ENCODE measurements at regions not wholly inside any gene's neighbourhood (a gene's known extent, or its start where the extent isn't known, plus 50 kb on each side); places are given as distances from the start of the nearest gene placed in this dataset.

DNA sequence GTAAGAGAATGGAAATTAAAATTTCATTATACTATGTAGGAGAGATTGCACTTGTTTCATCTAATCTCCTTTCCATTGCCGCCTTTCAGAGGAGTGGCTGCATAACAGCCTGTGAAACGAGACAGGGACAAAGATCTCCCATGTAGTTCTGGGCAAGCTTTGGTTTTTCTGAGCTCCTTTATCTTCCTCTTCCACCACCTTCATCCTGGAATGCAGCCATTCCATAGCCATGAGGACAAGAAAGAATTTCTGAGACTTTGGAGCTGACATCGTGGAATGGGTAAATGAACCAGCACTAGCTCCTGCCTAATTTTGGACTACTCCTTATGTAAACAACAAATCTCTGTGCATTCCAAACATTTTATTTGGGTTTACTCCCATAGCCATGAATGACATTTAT, 1587.3 kb upstream of the TENM3 start:
- BruUV-seq (replicated peaks): no TSS peak
- Histone ChIP-seq H3K4me2 (ENCODE audit: control insufficient read depth, insufficient read depth) (no peak overlapping the region), H3K27me3 (replicated peaks in 1 of 2; ENCODE audit: control insufficient read depth in 2 of 2, insufficient read depth in 2 of 2, low read length in 1 of 2) (no peaks in the 10 kb centered on the region), H3K79me2 (ENCODE audit: control insufficient read depth, insufficient read depth, low read length) (no peaks in the 10 kb centered on the region), H3K4me3 (no peak overlapping the region), H3K4me1 (ENCODE audit: control insufficient read depth, insufficient read depth, low read length) (no peaks in the 10 kb centered on the region), H3K9me3 (replicated peaks; ENCODE audit: control insufficient read depth, insufficient read depth, low read length) (no peaks in the 10 kb centered on the region), H3K27ac (ENCODE audit: control insufficient read depth, insufficient read depth) (no peak overlapping the region), H2AFZ (ENCODE audit: control insufficient read depth, low read depth, low read length) (no peak overlapping the region), H4K20me1 (ENCODE audit: control insufficient read depth, insufficient read depth) (no peaks in the 10 kb centered on the region), H3K36me3 (ENCODE audit: control insufficient read depth in 2 of 2, insufficient read depth in 2 of 2, low read length in 1 of 2) (no peaks in the 10 kb centered on the region), H3K9ac (ENCODE audit: control insufficient read depth, insufficient read depth, low read length) (no peak overlapping the region)
- in situ Hi-C loops (cut with MboI): no loop called here
- POLR2A ChIA-PET: no interaction called here
- FAIRE-seq (no peak), DNase-seq (ENCODE audit: low read depth, low spot score) (no peak), ATAC-seq (no peak)
- CTCF ChIA-PET: interaction anchor here (4.5 kb wide), 1 partner anchor 9 kb away, joined by 52 read pairs; no protein-coding TSS in a partner anchor
- WGBS (ENCODE audit: insufficient coverage, insufficient replicate concordance, low lambda C conversion rate, missing lambda C conversion rate): 24% methylated on average over 3 of the region's 3 CpGs
- SMC1A ChIA-PET (ENCODE audit: uncharacterized antibody, unreplicated experiment): interaction anchor here (0.9 to 1.0 kb wide), 3 partner anchors 9 to 205 kb away, joined by 3 to 5 read pairs (median 4); no protein-coding TSS in a partner anchor
- RAD21 ChIA-PET (ENCODE audit: unreplicated experiment): interaction anchor here (2.9 kb wide), 1 partner anchor 9 kb away, joined by 10 read pairs; no protein-coding TSS in a partner anchor
- no peak for TF ChIP-seq EZH2 (IDR thresholded peaks at IDR 0.05; ENCODE audit: borderline replicate concordance, control insufficient read depth, low read depth, low read length)
- no peak for TF ChIP-seq EED (IDR thresholded peaks at IDR 0.05; ENCODE audit: low read depth)
- TF ChIP-seq RAD51 (IDR thresholded peaks at IDR 0.05): no peak
- TF ChIP-seq ZBED1 (IDR thresholded peaks at IDR 0.05; ENCODE audit: borderline replicate concordance): no peak
- no peak for TF ChIP-seq SREBF2 (IDR thresholded peaks at IDR 0.05; ENCODE audit: low read length)
- no peak for TF ChIP-seq LARP7 (IDR thresholded peaks at IDR 0.05)
- TF ChIP-seq, protein P1, sequence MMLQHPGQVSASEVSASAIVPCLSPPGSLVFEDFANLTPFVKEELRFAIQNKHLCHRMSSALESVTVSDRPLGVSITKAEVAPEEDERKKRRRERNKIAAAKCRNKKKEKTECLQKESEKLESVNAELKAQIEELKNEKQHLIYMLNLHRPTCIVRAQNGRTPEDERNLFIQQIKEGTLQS (IDR thresholded peaks at IDR 0.05; ENCODE audit: borderline replicate concordance, extremely low read depth, low read depth, low read length): no peak
- no peak for TF ChIP-seq SIX5 (IDR thresholded peaks at IDR 0.05; ENCODE audit: low read depth, low read length, severe bottlenecking)
- TF ChIP-seq MTA2 (IDR thresholded peaks at IDR 0.05; ENCODE audit: low read depth): no peak
- no peak for TF ChIP-seq MAX (IDR thresholded peaks at IDR 0.05; ENCODE audit: low read depth, low read length)
- no peak for TF ChIP-seq SRF (IDR thresholded peaks at IDR 0.05; ENCODE audit: low read depth in 2 of 2, low read length in 2 of 2)
- no peak for TF ChIP-seq TARDBP (IDR thresholded peaks at IDR 0.05; ENCODE audit: borderline replicate concordance)
- TF ChIP-seq CREM (IDR thresholded peaks at IDR 0.05; ENCODE audit: low read depth): no peak
- TF ChIP-seq GABPA (IDR thresholded peaks at IDR 0.05; ENCODE audit: low read depth): no peak
- TF ChIP-seq IKZF2 (IDR thresholded peaks at IDR 0.05): no peak
- no peak for TF ChIP-seq POLR2AphosphoS5 (IDR thresholded peaks at IDR 0.05; ENCODE audit: low read length)
- TF ChIP-seq ETV6 (conservative IDR thresholded peaks at IDR 0.05 in 1 of 2, IDR thresholded peaks at IDR 0.05 in 1 of 2; ENCODE audit: borderline replicate concordance in 1 of 2, low read depth in 1 of 2): no peak
- TF ChIP-seq, protein P2, sequence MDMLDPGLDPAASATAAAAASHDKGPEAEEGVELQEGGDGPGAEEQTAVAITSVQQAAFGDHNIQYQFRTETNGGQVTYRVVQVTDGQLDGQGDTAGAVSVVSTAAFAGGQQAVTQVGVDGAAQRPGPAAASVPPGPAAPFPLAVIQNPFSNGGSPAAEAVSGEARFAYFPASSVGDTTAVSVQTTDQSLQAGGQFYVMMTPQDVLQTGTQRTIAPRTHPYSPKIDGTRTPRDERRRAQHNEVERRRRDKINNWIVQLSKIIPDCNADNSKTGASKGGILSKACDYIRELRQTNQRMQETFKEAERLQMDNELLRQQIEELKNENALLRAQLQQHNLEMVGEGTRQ (IDR thresholded peaks at IDR 0.05; ENCODE audit: borderline replicate concordance, low read depth, low read length): no peak
- TF ChIP-seq SKIL (IDR thresholded peaks at IDR 0.05; ENCODE audit: low read depth, poor library complexity, severe bottlenecking): no peak
- no peak for TF ChIP-seq ZNF384 (IDR thresholded peaks at IDR 0.05; ENCODE audit: borderline replicate concordance, low read depth, low read length)
- intact Hi-C loops (cut with micrococcal nuclease; ENCODE audit: unreplicated experiment): no loop called here

All from GM12878 (cell line).